Neuron (in vitro differentiated cells): ENCODE measurements at regions not wholly inside any gene's neighbourhood (a gene's known extent, or its start where the extent isn't known, plus 50 kb on each side); places are given as distances from the start of the nearest gene placed in this dataset.

Experiments used
- H2AFZ ChIP-seq: one replicate; pipeline ENCODE4 v1.6.1; 2013; ENCODE audit warnings: low read depth, mild to moderate bottlenecking, inconsistent platforms, low read length, moderate library complexity
- H3K27me3 ChIP-seq: one replicate; pipeline ENCODE4 v1.6.1; 2013; ENCODE audit warnings: low read length; ENCODE audit not compliant: insufficient read depth
- H3K36me3 ChIP-seq: one replicate; pipeline ENCODE4 v1.6.1; 2013; ENCODE audit warnings: low read length; ENCODE audit not compliant: insufficient read depth
- H3K4me1 ChIP-seq: one replicate; pipeline ENCODE4 v1.6.1; 2013; ENCODE audit warnings: low read length; ENCODE audit not compliant: insufficient read depth
- H3K4me3 ChIP-seq: 2 replicates; pipeline ENCODE4 v1.5.1; 2013; ENCODE audit warnings: mild to moderate bottlenecking, low read length, moderate library complexity
- H3K9me3 ChIP-seq: one replicate; pipeline ENCODE4 v1.6.1; 2013; ENCODE audit warnings: low read length

DNA sequence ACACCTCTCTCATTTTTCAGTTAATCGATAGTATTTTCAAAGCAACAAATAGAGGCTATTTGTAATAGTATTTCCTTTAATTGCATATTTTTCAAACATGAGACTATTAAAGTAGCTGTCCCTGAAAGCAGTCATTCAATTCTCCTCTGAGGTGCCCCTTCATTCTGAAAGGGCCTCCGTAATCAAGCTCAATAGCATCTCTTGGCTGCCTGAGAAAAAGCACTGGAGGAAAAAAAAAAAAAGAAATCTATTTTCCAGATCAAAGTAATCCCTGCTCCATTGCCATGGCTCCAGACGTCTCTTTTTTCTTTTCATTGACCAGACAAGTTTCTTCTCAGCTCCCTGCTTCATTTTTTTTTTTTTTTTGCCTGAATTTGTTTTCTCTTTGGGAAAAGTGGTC, 154.5 kb upstream of the BLID start:
- no peaks in the 10 kb centered on the region for H3K9me3 ChIP-seq

DNA sequence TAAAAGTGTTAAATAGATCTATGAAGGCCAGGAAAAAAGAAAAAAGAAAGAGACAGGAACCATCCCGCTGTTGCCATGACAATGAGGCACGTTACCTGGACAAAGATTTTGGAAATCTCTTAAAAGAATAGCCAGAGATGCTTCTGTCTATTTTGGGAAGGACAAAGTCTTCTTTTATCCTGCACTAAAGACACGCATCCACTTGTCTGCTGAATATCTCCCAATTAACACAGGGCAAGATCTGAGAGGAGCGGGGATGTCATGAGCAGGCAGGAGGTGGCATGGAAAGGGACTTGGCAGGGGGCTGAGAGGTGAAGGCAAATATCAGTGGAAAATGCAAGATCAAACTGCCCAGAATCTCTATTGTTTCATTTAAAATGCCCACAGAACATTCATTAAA, 153.8 kb upstream of the BLID start:
- Histone ChIP-seq H3K9me3 (no peaks in the 10 kb centered on the region), H3K4me1 (peaks cover 29% of the 10 kb centered on the region), H3K36me3 (no peaks in the 10 kb centered on the region), H3K4me3 (no peak overlapping the region), H2AFZ (no peak overlapping the region), H3K27me3 (no peaks in the 10 kb centered on the region)

More for the DNA sequence above, 154.5 kb upstream of the BLID start:
- H3K36me3 ChIP-seq: no peaks in the 10 kb centered on the region
- no peak overlapping the region for H3K4me3 ChIP-seq
- peaks cover 29% of the 10 kb centered on the region for H3K4me1 ChIP-seq
- H3K27me3 ChIP-seq: no peaks in the 10 kb centered on the region
- no peak overlapping the region for H2AFZ ChIP-seq

DNA sequence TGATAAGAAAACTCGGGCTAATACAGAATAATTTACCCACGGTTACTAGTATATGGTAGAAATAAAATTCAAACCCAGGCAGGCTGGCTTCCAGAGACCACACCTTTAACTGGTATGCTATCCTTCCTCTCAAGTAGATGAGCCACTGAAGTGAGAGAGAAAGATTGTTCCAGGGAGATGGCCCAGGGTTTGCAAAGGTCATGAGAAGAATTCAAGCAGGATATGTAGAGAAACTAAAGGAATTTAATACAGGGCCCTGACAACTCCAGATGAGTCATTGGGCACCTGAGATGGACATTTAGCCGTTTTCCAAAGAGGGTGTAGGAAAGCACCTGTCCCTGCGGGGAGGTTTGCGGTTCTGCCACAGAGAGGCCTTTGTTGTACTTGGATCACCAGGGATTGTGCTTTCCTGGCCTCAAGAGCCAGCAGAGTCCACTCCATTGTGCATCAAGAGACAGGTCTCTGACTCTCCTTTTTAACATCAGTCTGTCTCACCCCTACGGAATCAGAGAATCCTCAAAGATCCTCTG, 152.7 kb upstream of the BLID start:
- Histone ChIP-seq H3K36me3 (no peaks in the 10 kb centered on the region), H3K27me3 (no peaks in the 10 kb centered on the region), H3K9me3 (peaks cover 2% of the 10 kb centered on the region), H3K4me3 (no peak overlapping the region), H3K4me1 (peaks cover 23% of the 10 kb centered on the region), H2AFZ (no peak overlapping the region)

DNA sequence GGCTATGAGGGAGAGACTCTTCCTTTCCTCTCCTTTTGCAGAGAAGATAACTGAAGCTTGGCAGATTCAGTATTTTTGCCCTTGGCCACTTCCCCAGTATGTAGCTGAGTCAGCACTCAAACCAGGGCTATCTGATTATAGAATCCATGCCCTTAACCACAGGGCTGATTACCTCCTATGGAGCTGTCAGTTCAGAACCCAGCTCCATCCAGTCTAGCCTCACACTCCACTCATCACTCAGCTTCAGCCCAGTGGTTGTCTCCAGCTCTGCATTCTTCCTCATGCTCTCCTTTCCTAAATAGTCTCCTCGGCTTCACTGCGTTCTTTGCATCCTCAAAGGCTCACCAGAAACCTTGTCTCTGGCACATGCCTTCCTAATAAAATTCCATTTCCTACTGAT, 151.6 kb upstream of the BLID start:
- H3K4me3 ChIP-seq: no peak overlapping the region
- no peaks in the 10 kb centered on the region for H3K27me3 ChIP-seq
- H3K4me1 ChIP-seq: peaks cover 18% of the 10 kb centered on the region
- H3K9me3 ChIP-seq: peaks cover 3% of the 10 kb centered on the region
- no peak overlapping the region for H2AFZ ChIP-seq
- no peaks in the 10 kb centered on the region for H3K36me3 ChIP-seq

DNA sequence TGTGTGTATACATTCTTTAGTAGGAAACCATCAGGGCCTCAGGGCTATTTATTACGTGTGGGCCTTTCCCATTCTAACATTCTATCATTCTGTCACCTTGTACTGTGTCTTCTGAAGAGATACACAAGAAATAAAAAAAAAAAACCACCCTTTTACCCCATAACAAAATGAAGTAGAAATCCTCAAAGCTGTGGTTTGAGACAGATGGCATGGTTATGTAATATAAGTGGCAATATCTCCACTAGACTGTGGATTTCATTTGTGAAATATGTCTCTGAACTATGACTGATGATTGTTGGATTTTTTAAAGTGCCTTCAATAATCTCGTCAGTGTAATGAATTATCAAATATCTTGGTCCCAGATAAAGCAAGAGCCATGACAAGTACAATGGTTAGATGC, 150.0 kb upstream of the BLID start:
- H3K9me3 ChIP-seq: peaks cover 3% of the 10 kb centered on the region
- no peaks in the 10 kb centered on the region for H3K36me3 ChIP-seq
- H3K27me3 ChIP-seq: no peaks in the 10 kb centered on the region
- H3K4me3 ChIP-seq: no peak overlapping the region
- H3K4me1 ChIP-seq: peaks cover 15% of the 10 kb centered on the region
- H2AFZ ChIP-seq: no peak overlapping the region

DNA sequence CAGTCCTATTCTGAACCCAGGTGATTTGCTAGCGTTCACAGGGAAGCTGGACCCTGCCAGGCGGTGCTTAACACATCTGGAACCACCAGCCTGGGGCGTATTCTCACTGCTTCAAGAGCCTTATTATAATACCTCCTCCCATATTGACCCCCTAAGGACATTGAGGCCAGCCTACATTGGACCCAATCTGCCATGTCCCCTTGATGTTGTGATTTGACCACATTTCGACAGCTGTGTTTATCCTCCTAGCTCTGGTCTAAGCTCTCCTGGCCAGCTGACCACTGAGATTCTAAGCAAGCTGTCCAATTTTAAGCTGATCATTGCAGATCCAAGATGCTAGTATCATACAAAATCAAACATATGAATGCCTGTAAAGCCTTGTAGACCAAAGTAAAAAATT, 148.1 kb upstream of the BLID start:
- peaks cover 3% of the 10 kb centered on the region for H3K9me3 ChIP-seq
- H2AFZ ChIP-seq: no peak overlapping the region
- H3K4me3 ChIP-seq: no peak overlapping the region

DNA sequence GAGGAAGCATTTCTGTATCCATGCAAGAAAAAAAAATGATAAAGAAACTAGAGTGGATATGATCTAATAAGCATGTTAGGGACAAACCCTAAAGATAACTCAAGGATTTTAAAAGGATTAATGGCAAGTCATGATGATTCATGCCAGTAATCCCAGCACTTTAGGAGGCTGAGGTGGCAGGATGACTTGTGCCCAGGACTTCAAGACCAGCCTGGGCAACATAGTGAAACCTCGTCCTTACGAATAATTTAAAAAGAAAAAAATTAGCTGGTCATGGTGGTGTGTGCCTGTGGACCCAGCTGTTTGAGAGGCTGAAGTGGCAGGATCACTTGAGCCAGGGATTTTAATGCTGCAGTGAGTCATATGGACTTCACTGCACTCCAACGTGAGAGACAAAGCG, 145.5 kb upstream of the BLID start:
- Histone ChIP-seq H3K36me3 (no peaks in the 10 kb centered on the region), H3K4me1 (peaks cover 5% of the 10 kb centered on the region), H3K9me3 (peaks cover 3% of the 10 kb centered on the region), H3K4me3 (no peak overlapping the region), H2AFZ (no peak overlapping the region), H3K27me3 (no peaks in the 10 kb centered on the region)

More for the DNA sequence above, 148.1 kb upstream of the BLID start:
- H3K27me3 ChIP-seq: no peaks in the 10 kb centered on the region
- H3K4me1 ChIP-seq: no peaks in the 10 kb centered on the region
- H3K36me3 ChIP-seq: no peaks in the 10 kb centered on the region

DNA sequence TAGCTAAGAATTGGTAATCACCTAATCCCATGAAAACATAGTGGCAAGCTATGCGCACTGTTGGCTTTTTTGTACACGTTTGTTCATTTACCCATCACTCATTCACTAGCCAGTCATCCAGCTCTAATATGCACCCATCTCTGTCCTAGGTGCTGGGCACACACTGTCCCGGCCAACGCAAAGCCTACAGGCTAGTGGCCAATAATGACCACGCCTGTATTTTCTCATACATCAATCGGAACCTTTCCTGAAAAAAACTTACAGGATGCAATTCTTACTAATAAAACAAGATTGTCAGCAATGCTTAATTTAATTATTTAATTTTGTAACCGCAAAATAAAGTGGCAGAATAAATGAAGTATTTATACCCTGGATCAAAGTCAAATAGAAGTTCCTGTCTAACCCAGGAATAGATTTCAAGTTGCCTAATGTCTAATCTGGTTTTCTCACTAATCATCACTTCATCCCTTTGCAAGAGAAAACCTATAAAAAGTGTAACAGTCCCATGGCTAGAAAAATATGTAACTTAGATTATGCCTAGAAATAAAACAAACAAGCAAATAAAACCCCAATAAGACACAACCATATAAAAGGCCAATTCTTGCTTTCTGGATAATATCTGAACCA, 143.3 kb upstream of the BLID start:
- no peaks in the 10 kb centered on the region for H3K27me3 ChIP-seq
- H3K4me3 ChIP-seq: no peak overlapping the region
- peaks cover 5% of the 10 kb centered on the region for H3K4me1 ChIP-seq
- no peak overlapping the region for H2AFZ ChIP-seq
- H3K36me3 ChIP-seq: no peaks in the 10 kb centered on the region
- H3K9me3 ChIP-seq: peaks cover 3% of the 10 kb centered on the region

DNA sequence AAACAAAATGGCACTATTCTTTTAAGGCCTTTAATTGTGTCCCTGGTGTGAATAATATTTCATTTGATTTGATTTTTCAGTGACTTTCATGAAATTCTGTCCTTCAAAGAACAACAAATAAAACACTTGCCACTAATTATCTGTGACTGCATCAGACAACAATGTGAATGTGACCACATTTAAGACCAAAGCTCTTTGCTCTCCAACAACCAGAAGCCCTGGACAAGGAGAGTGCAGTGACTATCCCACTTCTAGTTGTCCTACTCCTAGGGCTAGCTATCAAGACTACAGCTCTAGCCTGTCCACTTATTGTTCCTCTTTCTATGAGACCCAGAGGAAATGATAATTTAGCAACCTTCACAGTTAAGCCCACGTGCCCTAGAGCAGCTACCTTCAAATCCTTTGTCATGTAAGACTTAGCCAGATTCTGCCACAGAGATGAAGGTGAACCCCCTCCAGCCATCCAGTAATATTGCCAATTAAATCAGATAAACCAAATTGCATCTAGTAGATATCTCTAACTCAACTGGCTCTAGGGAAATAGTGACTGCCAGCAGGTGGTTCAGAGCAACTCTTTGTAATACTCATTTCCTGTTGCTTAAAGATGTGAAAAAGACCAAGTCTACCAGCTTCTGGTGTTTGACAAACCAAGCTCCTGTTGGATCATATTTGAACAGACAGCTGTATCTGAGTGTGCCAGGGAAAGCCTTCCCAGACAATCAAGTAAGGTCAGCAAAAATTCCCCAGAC, 142.6 kb upstream of the BLID start:
- Histone ChIP-seq H3K4me1 (peaks cover 10% of the 10 kb centered on the region), H3K36me3 (no peaks in the 10 kb centered on the region), H2AFZ (no peak overlapping the region), H3K9me3 (peaks cover under 1% of the 10 kb centered on the region), H3K4me3 (no peak overlapping the region), H3K27me3 (no peaks in the 10 kb centered on the region)

DNA sequence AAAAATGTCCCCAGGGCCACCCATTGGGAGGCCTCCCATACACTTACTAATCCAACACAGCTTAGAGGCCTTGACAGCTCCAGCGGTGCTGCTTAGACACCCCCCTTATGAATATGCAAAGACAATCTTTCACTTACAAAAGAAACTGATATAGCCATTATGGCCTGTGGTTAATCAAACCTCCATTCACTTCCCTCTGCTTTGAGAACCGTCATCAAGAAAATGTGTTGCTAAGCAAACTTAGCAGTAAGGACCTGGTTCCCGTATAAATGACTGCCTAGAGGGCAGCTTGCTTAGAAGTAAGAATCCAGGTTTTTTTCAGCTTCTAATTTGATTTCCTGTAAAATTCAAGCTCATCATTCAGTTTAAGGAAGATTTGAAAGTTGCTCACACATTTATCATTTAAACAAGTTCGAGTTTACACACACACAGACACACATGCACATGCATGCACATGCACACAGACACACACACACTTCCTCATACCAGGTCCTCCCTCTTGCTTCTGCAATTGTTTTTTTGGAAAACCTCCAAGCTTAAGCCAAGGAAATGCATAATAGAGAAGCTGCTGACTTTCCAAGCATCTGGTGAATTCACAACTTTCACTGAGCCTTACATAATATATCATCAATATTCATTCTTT, 137.7 kb upstream of the BLID start:
- Histone ChIP-seq H3K36me3 (no peaks in the 10 kb centered on the region), H3K4me3 (peak overlapping the region; percentile 11)

DNA sequence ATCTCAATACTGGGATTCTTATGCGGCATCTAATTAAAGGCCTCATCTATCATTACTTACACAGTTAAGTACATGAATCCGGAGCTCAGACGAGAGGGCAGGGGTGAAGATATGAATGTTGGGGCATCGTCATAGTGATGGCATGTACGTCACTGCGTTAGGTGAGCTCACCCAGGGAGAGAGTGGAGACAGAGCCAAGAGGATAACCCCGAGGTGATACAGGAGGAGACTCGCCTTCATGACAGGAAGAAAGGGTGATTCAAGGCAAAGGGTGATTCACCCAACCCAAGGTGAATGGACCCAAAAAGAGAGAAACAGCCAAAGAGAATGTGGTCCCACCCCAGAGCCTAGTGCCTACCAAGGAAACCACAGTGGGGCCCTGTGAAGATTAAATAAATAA, 132.9 kb upstream of the BLID start:
- no peak overlapping the region for H2AFZ ChIP-seq
- no peak overlapping the region for H3K4me3 ChIP-seq
- H3K36me3 ChIP-seq: no peaks in the 10 kb centered on the region
- peaks cover 14% of the 10 kb centered on the region for H3K4me1 ChIP-seq
- no peaks in the 10 kb centered on the region for H3K27me3 ChIP-seq
- no peaks in the 10 kb centered on the region for H3K9me3 ChIP-seq

More for the DNA sequence above, 137.7 kb upstream of the BLID start:
- no peaks in the 10 kb centered on the region for H3K9me3 ChIP-seq
- H3K27me3 ChIP-seq: no peaks in the 10 kb centered on the region
- peaks cover 21% of the 10 kb centered on the region for H3K4me1 ChIP-seq
- peak overlapping the region; percentile 59 for H2AFZ ChIP-seq

DNA sequence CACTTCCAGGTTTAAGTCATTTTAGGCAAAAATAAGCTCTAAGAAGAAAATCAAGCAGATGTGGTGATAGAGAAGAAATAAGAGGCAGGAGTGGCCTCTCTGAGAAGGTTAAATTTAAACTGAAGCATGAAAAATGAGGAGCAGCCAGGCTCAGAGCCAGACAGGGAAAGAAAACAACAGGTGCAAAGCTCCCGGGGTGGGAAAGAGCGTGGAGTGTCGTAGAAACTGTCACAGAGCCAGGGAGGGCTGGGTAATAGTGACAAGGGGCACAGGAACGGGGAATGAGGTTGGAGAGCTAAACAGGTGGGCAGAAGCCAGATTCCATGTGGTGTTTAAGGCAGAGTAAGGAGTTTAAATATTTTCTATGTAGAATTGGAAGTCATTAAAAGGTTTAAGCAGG, 132.1 kb upstream of the BLID start:
- H2AFZ ChIP-seq: no peak overlapping the region
- H3K4me3 ChIP-seq: no peak overlapping the region

DNA sequence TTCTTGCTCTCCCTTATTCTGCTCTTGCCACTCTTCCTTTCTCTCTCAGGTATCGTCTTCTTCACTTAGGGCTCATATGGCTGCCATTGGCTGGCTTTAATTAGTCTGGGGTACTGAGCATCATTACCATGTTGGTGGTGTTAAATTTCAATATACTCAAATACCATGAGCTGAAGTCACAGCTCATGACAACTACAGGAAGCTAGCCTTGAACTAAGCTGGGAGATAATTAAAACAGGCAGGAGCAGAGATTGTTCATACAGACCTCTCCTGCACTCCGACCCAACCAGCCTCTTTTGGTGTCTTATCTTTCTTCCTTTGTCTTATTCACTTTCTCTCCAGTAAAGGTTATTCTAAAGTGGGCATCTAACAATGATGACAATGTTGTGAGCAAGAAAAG, 130.9 kb upstream of the BLID start:
- H3K4me1 ChIP-seq: no peaks in the 10 kb centered on the region
- no peaks in the 10 kb centered on the region for H3K27me3 ChIP-seq
- no peaks in the 10 kb centered on the region for H3K9me3 ChIP-seq
- H3K36me3 ChIP-seq: no peaks in the 10 kb centered on the region
- H3K4me3 ChIP-seq: no peak overlapping the region
- H2AFZ ChIP-seq: no peak overlapping the region

More for the DNA sequence above, 132.1 kb upstream of the BLID start:
- no peaks in the 10 kb centered on the region for H3K36me3 ChIP-seq
- H3K9me3 ChIP-seq: no peaks in the 10 kb centered on the region
- H3K27me3 ChIP-seq: no peaks in the 10 kb centered on the region
- H3K4me1 ChIP-seq: peaks cover 6% of the 10 kb centered on the region
